ENCODE measurements at regions not wholly inside any gene's neighbourhood (a gene's known extent, or its start where the extent isn't known, plus 50 kb on each side); places are given as distances from the start of the nearest gene placed in this dataset.

- no peak for DNase-seq (ENCODE audit: low spot score)
- intact Hi-C loops (cut with micrococcal nuclease; ENCODE audit: unreplicated experiment), result no loop called here
- Histone ChIP-seq H3K27me3 (replicated peaks; ENCODE audit: insufficient read depth, low read depth, low read length, poor library complexity) (no peaks in the 10 kb centered on the region), H3K4me1 (ENCODE audit: insufficient read depth, low read length, poor library complexity, severe bottlenecking) (no peaks in the 10 kb centered on the region), H3K9me3 (ENCODE audit: low read depth, low read length, poor library complexity, severe bottlenecking) (no peaks in the 10 kb centered on the region), H3K27ac (ENCODE audit: low read depth, low read length, poor library complexity, severe bottlenecking) (no peak overlapping the region), H3K4me3 (ENCODE audit: low read depth, low read length, poor library complexity, severe bottlenecking) (no peak overlapping the region), H3K36me3 (ENCODE audit: insufficient read depth, low read length, poor library complexity, severe bottlenecking) (no peaks in the 10 kb centered on the region)
- CTCF ChIA-PET, result no interaction called here
- TF ChIP-seq, protein P1, sequence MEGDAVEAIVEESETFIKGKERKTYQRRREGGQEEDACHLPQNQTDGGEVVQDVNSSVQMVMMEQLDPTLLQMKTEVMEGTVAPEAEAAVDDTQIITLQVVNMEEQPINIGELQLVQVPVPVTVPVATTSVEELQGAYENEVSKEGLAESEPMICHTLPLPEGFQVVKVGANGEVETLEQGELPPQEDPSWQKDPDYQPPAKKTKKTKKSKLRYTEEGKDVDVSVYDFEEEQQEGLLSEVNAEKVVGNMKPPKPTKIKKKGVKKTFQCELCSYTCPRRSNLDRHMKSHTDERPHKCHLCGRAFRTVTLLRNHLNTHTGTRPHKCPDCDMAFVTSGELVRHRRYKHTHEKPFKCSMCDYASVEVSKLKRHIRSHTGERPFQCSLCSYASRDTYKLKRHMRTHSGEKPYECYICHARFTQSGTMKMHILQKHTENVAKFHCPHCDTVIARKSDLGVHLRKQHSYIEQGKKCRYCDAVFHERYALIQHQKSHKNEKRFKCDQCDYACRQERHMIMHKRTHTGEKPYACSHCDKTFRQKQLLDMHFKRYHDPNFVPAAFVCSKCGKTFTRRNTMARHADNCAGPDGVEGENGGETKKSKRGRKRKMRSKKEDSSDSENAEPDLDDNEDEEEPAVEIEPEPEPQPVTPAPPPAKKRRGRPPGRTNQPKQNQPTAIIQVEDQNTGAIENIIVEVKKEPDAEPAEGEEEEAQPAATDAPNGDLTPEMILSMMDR (conservative IDR thresholded peaks at IDR 0.05; ENCODE audit: low read depth, low read length), result no peak
- no peak for TF ChIP-seq EZH2 (IDR thresholded peaks at IDR 0.05; ENCODE audit: borderline replicate concordance, low read depth, low read length, poor library complexity, severe bottlenecking)
- BruUV-seq (replicated peaks), result no TSS peak
- POLR2A ChIA-PET (ENCODE audit: low non-redundant PET), result no interaction called here
Observed at GRCh38 chr10:80968903-80969302, 431.2 kb downstream of the SH2D4B start.

GRCh38 chr10:80971461-80971860, 433.8 kb downstream of the SH2D4B start:
- no peak overlapping the region for H3K27ac ChIP-seq (ENCODE audit: low read depth, low read length, poor library complexity, severe bottlenecking)
- no peaks in the 10 kb centered on the region for H3K36me3 ChIP-seq (ENCODE audit: insufficient read depth, low read length, poor library complexity, severe bottlenecking)
- H3K4me1 ChIP-seq (ENCODE audit: insufficient read depth, low read length, poor library complexity, severe bottlenecking), result no peaks in the 10 kb centered on the region
- TF ChIP-seq EZH2 (IDR thresholded peaks at IDR 0.05; ENCODE audit: borderline replicate concordance, low read depth, low read length, poor library complexity, severe bottlenecking), result no peak
- TF ChIP-seq, protein P1 (conservative IDR thresholded peaks at IDR 0.05; ENCODE audit: low read depth, low read length), result no peak
- no peaks in the 10 kb centered on the region for H3K27me3 ChIP-seq (replicated peaks; ENCODE audit: insufficient read depth, low read depth, low read length, poor library complexity)
- no peak overlapping the region for H3K4me3 ChIP-seq (ENCODE audit: low read depth, low read length, poor library complexity, severe bottlenecking)
- no peaks in the 10 kb centered on the region for H3K9me3 ChIP-seq (ENCODE audit: low read depth, low read length, poor library complexity, severe bottlenecking)
- BruUV-seq (replicated peaks), result no TSS peak
- ChIA-PET POLR2A (ENCODE audit: low non-redundant PET) (no interaction called here), CTCF (interaction anchor here (0.6 kb wide), 1 partner anchor 827 kb away, joined by 4 read pairs; no protein-coding TSS in a partner anchor)
- DNase-seq (ENCODE audit: low spot score), result no peak
- intact Hi-C loops (cut with micrococcal nuclease; ENCODE audit: unreplicated experiment), result no loop called here

- POLR2A ChIA-PET (ENCODE audit: low non-redundant PET), result no interaction called here
- CTCF ChIA-PET, result no interaction called here
- DNase-seq (ENCODE audit: low spot score), result no peak
Observed at GRCh38 chr10:80976658-80977057, 439.0 kb downstream of the SH2D4B start.

More at GRCh38 chr10:80976658-80977057, 439.0 kb downstream of the SH2D4B start:
- H3K27ac ChIP-seq (ENCODE audit: low read depth, low read length, poor library complexity, severe bottlenecking), result no peak overlapping the region
- H3K4me3 ChIP-seq (ENCODE audit: low read depth, low read length, poor library complexity, severe bottlenecking), result no peak overlapping the region
- no peaks in the 10 kb centered on the region for H3K27me3 ChIP-seq (replicated peaks; ENCODE audit: insufficient read depth, low read depth, low read length, poor library complexity)
- intact Hi-C loops (cut with micrococcal nuclease; ENCODE audit: unreplicated experiment), result no loop called here
- H3K9me3 ChIP-seq (ENCODE audit: low read depth, low read length, poor library complexity, severe bottlenecking), result no peaks in the 10 kb centered on the region
- H3K4me1 ChIP-seq (ENCODE audit: insufficient read depth, low read length, poor library complexity, severe bottlenecking), result no peaks in the 10 kb centered on the region
- BruUV-seq (replicated peaks), result no TSS peak
- TF ChIP-seq, protein P1 (conservative IDR thresholded peaks at IDR 0.05; ENCODE audit: low read depth, low read length), result no peak
- TF ChIP-seq EZH2 (IDR thresholded peaks at IDR 0.05; ENCODE audit: borderline replicate concordance, low read depth, low read length, poor library complexity, severe bottlenecking), result no peak
- no peaks in the 10 kb centered on the region for H3K36me3 ChIP-seq (ENCODE audit: insufficient read depth, low read length, poor library complexity, severe bottlenecking)

Measured in A673 (cell line).